ENCODE measurements at regions not wholly inside any gene's neighbourhood (a gene's known extent, or its start where the extent isn't known, plus 50 kb on each side); places are given as distances from the start of the nearest gene placed in this dataset.

- DNase-seq: no peak
Observed at GRCh38 chr1:115412733-115413132, 74.7 kb upstream of the NGF start.

GRCh38 chr1:115412286-115412685, 74.2 kb upstream of the NGF start:
- no peak for DNase-seq

DNA sequence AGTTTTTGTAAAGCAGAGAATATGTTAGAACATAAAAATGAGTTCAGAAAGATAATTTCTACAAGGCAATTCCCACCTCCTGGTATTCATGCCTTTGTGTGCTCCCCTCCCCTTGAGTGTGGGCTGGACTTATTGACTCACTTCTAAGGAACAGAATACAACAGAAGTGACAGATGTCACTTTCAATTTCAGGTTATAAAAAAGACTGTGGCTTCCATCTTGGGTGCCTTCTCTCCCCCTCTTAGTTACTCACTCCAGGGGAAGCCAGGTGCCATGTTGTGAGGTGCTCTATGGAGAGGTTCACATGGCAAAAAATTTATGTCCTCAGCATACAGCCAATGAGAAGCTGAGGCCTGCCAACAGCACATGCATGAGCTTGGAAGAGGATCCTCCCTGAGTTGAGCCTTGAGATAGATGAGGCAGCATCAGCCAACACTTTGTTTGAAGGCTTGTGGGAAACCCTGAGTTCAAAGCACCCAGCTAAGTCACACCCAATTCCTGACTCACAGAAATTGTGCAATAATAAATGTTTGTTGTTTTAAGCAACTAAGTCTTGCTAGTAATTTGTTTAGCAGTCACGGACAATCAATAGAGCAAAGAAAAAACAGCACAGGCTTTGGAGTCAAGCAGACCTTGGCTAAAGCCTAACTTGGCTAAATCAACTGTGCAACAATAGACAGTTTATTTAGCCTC, 73.5 kb upstream of the NGF start:
- DNase-seq: no peak

DNA sequence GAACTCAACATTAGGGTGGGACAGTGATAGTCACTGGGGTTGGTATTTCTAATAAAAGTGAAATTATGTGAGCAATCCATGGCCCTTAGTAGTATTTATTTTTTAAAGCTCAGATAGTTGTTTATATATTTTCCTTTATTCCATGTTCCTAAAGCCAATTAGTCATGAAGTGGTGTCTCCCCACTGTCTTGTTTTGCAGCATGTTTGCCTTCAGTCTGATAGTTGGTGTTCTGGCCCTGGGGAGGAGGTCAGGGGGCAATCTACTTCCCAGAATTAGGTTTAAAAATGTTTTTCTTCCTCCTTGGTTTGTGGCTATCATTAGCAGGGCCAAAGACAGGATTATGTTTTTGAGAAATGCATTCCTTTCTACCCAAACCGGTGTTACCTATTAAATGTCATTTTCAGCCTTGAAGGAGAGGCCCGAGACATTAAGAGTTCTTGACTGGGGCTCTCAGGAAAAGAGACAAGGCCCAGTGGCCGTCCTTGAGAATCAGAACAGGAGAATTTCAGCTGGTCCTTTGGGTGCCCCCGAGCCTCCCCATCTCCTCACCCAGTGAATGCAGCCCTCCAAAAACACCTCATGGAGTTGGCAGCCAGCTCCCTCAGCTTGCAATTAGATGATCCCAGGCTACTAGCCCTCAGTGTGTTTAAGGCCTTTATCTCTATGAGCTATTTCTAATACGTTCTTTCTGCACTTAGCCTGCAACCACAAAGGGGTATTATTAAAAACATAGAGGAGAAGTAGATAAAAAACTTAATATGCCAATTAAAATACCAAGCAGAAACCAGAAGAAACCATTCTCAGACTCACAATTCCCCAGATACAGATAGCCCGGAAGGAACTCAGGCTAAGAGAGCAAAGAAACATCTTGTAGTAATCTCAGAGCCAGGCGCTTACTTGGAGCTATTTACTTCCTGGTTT, 71.3 kb upstream of the NGF start:
- no peak for DNase-seq

- DNase-seq: no peak
Observed at GRCh38 chr1:115408533-115408932, 70.5 kb upstream of the NGF start.

- no peak for DNase-seq
Observed at GRCh38 chr1:115404911-115405310, 66.9 kb upstream of the NGF start.

GRCh38 chr1:115402753-115403184, 64.7 kb upstream of the NGF start:
- DNase-seq: no peak

DNA sequence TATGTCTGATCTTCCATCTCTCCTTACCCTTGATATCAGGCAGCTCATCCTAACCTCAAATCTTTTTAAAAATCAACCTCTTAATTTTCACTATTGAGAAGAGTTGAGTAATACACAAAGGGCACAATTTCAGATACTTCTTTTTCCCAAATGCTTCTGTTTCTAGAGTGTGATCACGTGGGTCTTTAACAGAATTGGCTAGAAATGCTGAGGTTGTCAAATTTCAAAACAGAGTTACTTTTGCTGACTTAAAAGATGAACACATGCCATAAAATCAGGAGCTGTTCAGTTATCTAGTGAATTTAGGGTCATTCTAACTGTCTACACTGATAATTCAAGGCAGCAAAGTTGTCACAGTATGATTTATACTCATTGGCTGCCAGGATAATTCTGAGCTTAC, 63.6 kb upstream of the NGF start:
- DNase-seq: no peak

GRCh38 chr1:115400891-115401290, 62.8 kb upstream of the NGF start:
- DNase-seq: peak; percentile 38

DNA sequence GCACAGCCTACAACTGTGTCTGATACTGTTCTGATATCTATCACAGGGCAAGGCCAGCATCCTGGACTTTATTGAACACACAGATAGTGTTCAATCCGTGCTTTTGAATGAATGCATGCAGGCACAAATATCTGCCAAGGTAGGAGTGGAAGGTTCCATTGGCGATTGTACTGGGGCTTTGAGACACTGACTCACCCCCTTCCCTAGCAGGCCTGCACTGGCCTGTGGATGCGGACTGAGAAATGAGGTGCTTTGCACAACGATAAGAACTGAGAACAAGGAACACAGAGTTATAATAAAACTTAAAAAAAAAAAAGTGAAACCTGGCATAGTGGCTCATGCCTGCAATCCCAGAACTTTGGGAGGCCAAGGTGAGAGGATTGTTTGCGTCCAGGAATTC, 62.4 kb upstream of the NGF start:
- no peak for DNase-seq

- no peak for DNase-seq
Observed at GRCh38 chr1:115398745-115399144, 60.7 kb upstream of the NGF start.

Measured in NCI-H1436 (cell line).